Caco-2 (cell line): ENCODE measurements at regions not wholly inside any gene's neighbourhood (a gene's known extent, or its start where the extent isn't known, plus 50 kb on each side); places are given as distances from the start of the nearest gene placed in this dataset.

Experiments used
- BruUV-seq: library from RNA; stranded (reverse); fragments of 400-500 nt; replicated peaks from 2 replicates; lab custom pipeline; 2021; lab: Mats Ljungman, UMichigan
- CTCF ChIA-PET: fragments of 300-600 bp; sonication (Branson Sonifier 250); formaldehyde crosslinking; loops from one replicate; lab custom pipeline; 2022; ENCODE audit warnings: antibody characterized with exemption; lab: Charles Lee
- POLR2A ChIA-PET: fragments of 300-600 bp; sonication (Branson Sonifier 250); formaldehyde crosslinking; loops from one replicate; lab custom pipeline; 2022; ENCODE audit warnings: antibody characterized with exemption; lab: Charles Lee
- DNase-seq, 2 experiments: peaks; one replicate each; pipeline versions ENCODE4 v3.0.0 to v3.0.0-alpha.2; 2020 to 2022
- H3K27me3 ChIP-seq: replicated peaks from 2 replicates; pipeline ENCODE4 v1.6.0; 2011; ENCODE audit warnings: low read length; ENCODE audit not compliant: control insufficient read depth, insufficient read depth
- H3K36me3 ChIP-seq: 2 replicates; pipeline ENCODE4 v1.5.1; 2011; ENCODE audit warnings: low read length; ENCODE audit not compliant: control insufficient read depth, insufficient read depth
- H3K4me1 ChIP-seq: fragments of 250-450 bp; sonication (Bioruptor Pico); 2 replicates; pipeline ENCODE4 v1.5.1; 2020; ENCODE audit warnings: mild to moderate bottlenecking
- H3K4me3 ChIP-seq: 2 replicates; pipeline ENCODE4 v1.5.1; 2011; ENCODE audit warnings: low read depth, mild to moderate bottlenecking, control low read depth, low read length
- H3K9me3 ChIP-seq: fragments of 250-450 bp; sonication (Bioruptor Pico); 2 replicates; pipeline ENCODE4 v1.5.1; 2020; ENCODE audit warnings: mild to moderate bottlenecking, moderate library complexity
- H3K27ac Mint-ChIP-seq: one replicate; pipeline ENCODE4 v1.8.0; 2022; ENCODE audit warnings: mixed read lengths; ENCODE audit not compliant: unreplicated experiment
- H3K27me3 Mint-ChIP-seq: one replicate; pipeline ENCODE4 v1.8.0; 2022; ENCODE audit warnings: mixed read lengths; ENCODE audit not compliant: insufficient read depth, unreplicated experiment
- H3K36me3 Mint-ChIP-seq: one replicate; pipeline ENCODE4 v1.8.0; 2022; ENCODE audit warnings: mild to moderate bottlenecking, mixed read lengths; ENCODE audit not compliant: insufficient read depth, unreplicated experiment
- H3K4me1 Mint-ChIP-seq: one replicate; pipeline ENCODE4 v1.8.0; 2022; ENCODE audit warnings: low read depth, mixed read lengths; ENCODE audit not compliant: unreplicated experiment
- H3K4me3 Mint-ChIP-seq: one replicate; pipeline ENCODE4 v1.8.0; 2022; ENCODE audit warnings: mild to moderate bottlenecking, moderate library complexity, mixed read lengths; ENCODE audit not compliant: unreplicated experiment
- H3K9me3 Mint-ChIP-seq: one replicate; pipeline ENCODE4 v1.8.0; 2022; ENCODE audit warnings: mixed read lengths; ENCODE audit not compliant: unreplicated experiment
- intact Hi-C: fragments of 100-400 bp; cut with micrococcal nuclease; formaldehyde crosslinking; loops from one replicate; pipeline ENCODE4 v1.10.0; 2022; ENCODE audit not compliant: unreplicated experiment
- TF ChIP-seq, protein P1 (sequence below), 2 experiments: fragments of 200-600 bp in 1 of 2; IDR thresholded peaks; 1 replicate in 1 of 2; 2 replicates in 1 of 2; pipeline versions ENCODE4 v1.5.1 to v1.8.0; 2011 to 2022; ENCODE audit warnings: antibody characterized with exemption in 1 of 2, control low read depth in 1 of 2, inconsistent platforms in 1 of 2, low read depth in 1 of 2, low read length in 1 of 2, mild to moderate bottlenecking in 1 of 2, moderate library complexity in 1 of 2; ENCODE audit not compliant: insufficient read depth in 1 of 2, severe bottlenecking in 1 of 2, unreplicated experiment in 1 of 2

- peaks cover 12% of the 10 kb centered on the region for H3K4me1 Mint-ChIP-seq
- H3K9me3 Mint-ChIP-seq = peaks cover 9% of the 10 kb centered on the region
- CTCF ChIA-PET = no interaction called here
- TF ChIP-seq, protein P1, sequence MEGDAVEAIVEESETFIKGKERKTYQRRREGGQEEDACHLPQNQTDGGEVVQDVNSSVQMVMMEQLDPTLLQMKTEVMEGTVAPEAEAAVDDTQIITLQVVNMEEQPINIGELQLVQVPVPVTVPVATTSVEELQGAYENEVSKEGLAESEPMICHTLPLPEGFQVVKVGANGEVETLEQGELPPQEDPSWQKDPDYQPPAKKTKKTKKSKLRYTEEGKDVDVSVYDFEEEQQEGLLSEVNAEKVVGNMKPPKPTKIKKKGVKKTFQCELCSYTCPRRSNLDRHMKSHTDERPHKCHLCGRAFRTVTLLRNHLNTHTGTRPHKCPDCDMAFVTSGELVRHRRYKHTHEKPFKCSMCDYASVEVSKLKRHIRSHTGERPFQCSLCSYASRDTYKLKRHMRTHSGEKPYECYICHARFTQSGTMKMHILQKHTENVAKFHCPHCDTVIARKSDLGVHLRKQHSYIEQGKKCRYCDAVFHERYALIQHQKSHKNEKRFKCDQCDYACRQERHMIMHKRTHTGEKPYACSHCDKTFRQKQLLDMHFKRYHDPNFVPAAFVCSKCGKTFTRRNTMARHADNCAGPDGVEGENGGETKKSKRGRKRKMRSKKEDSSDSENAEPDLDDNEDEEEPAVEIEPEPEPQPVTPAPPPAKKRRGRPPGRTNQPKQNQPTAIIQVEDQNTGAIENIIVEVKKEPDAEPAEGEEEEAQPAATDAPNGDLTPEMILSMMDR (IDR thresholded peaks at IDR 0.05; ENCODE audit: insufficient read depth in 1 of 2, low read depth in 1 of 2, low read length in 1 of 2, severe bottlenecking in 1 of 2, unreplicated experiment in 1 of 2) = no peak
- H3K36me3 Mint-ChIP-seq = no peaks in the 10 kb centered on the region
- H3K27me3 Mint-ChIP-seq = no peaks in the 10 kb centered on the region
- intact Hi-C loops = no loop called here
- no peak overlapping the region for H3K27ac Mint-ChIP-seq
- Histone ChIP-seq H3K4me3 (no peak overlapping the region), H3K27me3 (no peaks in the 10 kb centered on the region), H3K4me1 (peaks cover 13% of the 10 kb centered on the region), H3K9me3 (no peaks in the 10 kb centered on the region), H3K36me3 (no peaks in the 10 kb centered on the region)
- no peak overlapping the region for H3K4me3 Mint-ChIP-seq
- no TSS peak for BruUV-seq
- POLR2A ChIA-PET = no interaction called here
- DNase-seq = no peak
Observed at GRCh38 chr2:204036706-204037105, 100.1 kb downstream of the ICOS start.

DNA sequence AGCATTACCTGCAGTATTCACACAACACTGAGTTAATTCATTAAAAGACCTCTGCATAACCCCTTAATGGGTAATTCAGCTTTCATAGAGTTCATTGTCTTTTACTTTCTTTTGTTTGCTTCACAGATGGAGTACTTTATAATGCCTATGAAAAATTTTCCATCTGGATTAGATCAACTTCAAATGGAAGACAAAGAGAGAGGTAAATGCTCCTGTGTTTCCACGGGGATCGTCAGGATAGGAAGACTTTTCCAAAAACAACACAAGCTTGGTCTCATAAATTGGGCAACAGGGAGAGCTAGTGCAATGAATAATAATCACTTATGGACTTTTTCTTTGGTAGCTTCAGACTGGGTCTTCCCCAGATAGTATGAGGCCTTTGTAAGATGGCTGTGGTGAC lies 100.7 kb downstream of the ICOS start:
- Mint-ChIP-seq H3K36me3 (no peaks in the 10 kb centered on the region), H3K9me3 (peaks cover 10% of the 10 kb centered on the region), H3K27ac (no peak overlapping the region), H3K4me1 (peaks cover 12% of the 10 kb centered on the region), H3K4me3 (no peak overlapping the region), H3K27me3 (no peaks in the 10 kb centered on the region)
- Histone ChIP-seq H3K4me1 (peaks cover 13% of the 10 kb centered on the region), H3K36me3 (no peaks in the 10 kb centered on the region), H3K27me3 (no peaks in the 10 kb centered on the region), H3K9me3 (no peaks in the 10 kb centered on the region), H3K4me3 (no peak overlapping the region)
- POLR2A ChIA-PET = no interaction called here
- intact Hi-C loops = no loop called here
- BruUV-seq = no TSS peak
- CTCF ChIA-PET = interaction anchor here (0.6 kb wide), 1 partner anchor 18 kb away, joined by 3 read pairs; no protein-coding TSS in a partner anchor
- TF ChIP-seq, protein P1 (IDR thresholded peaks at IDR 0.05; ENCODE audit: insufficient read depth in 1 of 2, low read depth in 1 of 2, low read length in 1 of 2, severe bottlenecking in 1 of 2, unreplicated experiment in 1 of 2) = no peak
- DNase-seq = no peak

- ChIA-PET POLR2A (no interaction called here), CTCF (interaction anchor here (1.5 kb wide), 1 partner anchor 12 kb away, joined by 3 read pairs; no protein-coding TSS in a partner anchor)
- no peaks in the 10 kb centered on the region for H3K36me3 ChIP-seq
- Mint-ChIP-seq H3K27ac (no peak overlapping the region), H3K36me3 (no peaks in the 10 kb centered on the region), H3K4me3 (no peak overlapping the region), H3K27me3 (peaks cover under 1% of the 10 kb centered on the region), H3K4me1 (peaks cover 12% of the 10 kb centered on the region), H3K9me3 (peaks cover 10% of the 10 kb centered on the region)
- intact Hi-C loops = no loop called here
- no peaks in the 10 kb centered on the region for H3K9me3 ChIP-seq
- BruUV-seq = no TSS peak
- no peak overlapping the region for H3K4me3 ChIP-seq
- H3K4me1 ChIP-seq = peaks cover 13% of the 10 kb centered on the region
- TF ChIP-seq, protein P1 (IDR thresholded peaks at IDR 0.05; ENCODE audit: insufficient read depth in 1 of 2, low read depth in 1 of 2, low read length in 1 of 2, severe bottlenecking in 1 of 2, unreplicated experiment in 1 of 2) = no peak
- H3K27me3 ChIP-seq = no peaks in the 10 kb centered on the region
- DNase-seq = no peak
Observed at GRCh38 chr2:204039298-204039838, 102.8 kb downstream of the ICOS start.
